Erythroblast (primary cell): ENCODE measurements at regions not wholly inside any gene's neighbourhood (a gene's known extent, or its start where the extent isn't known, plus 50 kb on each side); places are given as distances from the start of the nearest gene placed in this dataset.

Source experiments
- GATA1 ChIP-seq: IDR thresholded peaks from 2 replicates; pipeline ENCODE4 v1.6.1; 2011; ENCODE audit warnings: low read depth, mild to moderate bottlenecking, control low read depth, low read length, moderate library complexity
- POLR2A ChIP-seq: IDR thresholded peaks from 2 replicates; pipeline ENCODE4 v1.6.1; 2011; ENCODE audit warnings: mild to moderate bottlenecking, low read length

DNA sequence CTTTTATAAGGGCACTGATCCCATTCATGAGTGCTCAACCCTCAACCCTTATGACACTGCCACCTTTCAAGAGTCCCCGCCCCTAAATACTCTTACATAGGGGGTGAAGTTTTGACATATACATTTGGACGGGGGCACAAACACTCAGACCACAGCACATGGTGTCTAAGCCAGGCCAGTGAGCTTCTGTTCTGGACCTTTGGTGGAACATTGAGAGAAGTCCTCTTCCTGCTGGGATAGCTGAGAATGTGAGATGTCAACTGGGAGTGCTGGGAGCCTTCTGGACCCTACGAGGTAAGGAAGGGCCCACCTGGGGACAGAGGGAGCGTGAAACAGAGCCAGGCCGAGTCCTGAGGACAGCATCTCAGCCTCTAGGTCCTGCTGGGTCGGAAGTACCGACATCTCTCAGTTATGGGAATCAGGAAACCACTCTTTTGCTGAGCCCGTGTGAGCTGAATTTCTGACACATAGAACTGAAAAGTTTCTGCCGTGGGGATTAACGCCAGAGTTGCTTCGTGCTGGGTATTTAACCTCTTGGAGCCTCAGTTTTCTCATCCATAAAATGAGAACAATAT is 114.9 kb downstream of the PDCL3 start:
- TF ChIP-seq POLR2A = no peak
- no peak for TF ChIP-seq GATA1
